ENCODE measurements at regions not wholly inside any gene's neighbourhood (a gene's known extent, or its start where the extent isn't known, plus 50 kb on each side); places are given as distances from the start of the nearest gene placed in this dataset.

DNA sequence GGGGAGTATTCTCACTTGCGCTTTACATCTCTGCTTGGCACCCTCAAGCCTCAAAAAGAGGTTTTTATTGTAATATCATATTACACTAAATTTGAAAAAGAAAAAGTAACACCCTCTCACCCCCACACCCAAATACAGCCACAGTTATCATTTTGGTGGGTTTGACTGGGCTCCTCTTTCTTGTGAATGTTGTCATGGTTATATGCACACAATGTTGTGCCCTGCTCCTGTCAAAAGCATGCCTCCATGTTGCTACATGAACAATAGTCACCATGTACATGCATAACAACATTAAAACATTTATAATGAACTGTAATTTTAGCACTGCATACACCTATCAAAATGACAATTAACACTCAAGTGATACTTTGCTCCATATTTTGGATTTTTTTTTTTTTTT lies 100.2 kb downstream of the BCL2L11 start:
- TF ChIP-seq, protein P1, sequence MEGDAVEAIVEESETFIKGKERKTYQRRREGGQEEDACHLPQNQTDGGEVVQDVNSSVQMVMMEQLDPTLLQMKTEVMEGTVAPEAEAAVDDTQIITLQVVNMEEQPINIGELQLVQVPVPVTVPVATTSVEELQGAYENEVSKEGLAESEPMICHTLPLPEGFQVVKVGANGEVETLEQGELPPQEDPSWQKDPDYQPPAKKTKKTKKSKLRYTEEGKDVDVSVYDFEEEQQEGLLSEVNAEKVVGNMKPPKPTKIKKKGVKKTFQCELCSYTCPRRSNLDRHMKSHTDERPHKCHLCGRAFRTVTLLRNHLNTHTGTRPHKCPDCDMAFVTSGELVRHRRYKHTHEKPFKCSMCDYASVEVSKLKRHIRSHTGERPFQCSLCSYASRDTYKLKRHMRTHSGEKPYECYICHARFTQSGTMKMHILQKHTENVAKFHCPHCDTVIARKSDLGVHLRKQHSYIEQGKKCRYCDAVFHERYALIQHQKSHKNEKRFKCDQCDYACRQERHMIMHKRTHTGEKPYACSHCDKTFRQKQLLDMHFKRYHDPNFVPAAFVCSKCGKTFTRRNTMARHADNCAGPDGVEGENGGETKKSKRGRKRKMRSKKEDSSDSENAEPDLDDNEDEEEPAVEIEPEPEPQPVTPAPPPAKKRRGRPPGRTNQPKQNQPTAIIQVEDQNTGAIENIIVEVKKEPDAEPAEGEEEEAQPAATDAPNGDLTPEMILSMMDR (IDR thresholded peaks at IDR 0.05; ENCODE audit: borderline replicate concordance, extremely low read depth, low read length, poor library complexity, severe bottlenecking): no peak
- TF ChIP-seq EZH2 (IDR thresholded peaks at IDR 0.05; ENCODE audit: borderline replicate concordance, low read depth, low read length, severe bottlenecking): no peak
